ENCODE measurements at regions not wholly inside any gene's neighbourhood (a gene's known extent, or its start where the extent isn't known, plus 50 kb on each side); places are given as distances from the start of the nearest gene placed in this dataset.
"Not testable (repeated sequence)": the region's sequence is repeated elsewhere in the genome, so short reads cannot be mapped to it uniquely, and the experiment has no call there.

DNA sequence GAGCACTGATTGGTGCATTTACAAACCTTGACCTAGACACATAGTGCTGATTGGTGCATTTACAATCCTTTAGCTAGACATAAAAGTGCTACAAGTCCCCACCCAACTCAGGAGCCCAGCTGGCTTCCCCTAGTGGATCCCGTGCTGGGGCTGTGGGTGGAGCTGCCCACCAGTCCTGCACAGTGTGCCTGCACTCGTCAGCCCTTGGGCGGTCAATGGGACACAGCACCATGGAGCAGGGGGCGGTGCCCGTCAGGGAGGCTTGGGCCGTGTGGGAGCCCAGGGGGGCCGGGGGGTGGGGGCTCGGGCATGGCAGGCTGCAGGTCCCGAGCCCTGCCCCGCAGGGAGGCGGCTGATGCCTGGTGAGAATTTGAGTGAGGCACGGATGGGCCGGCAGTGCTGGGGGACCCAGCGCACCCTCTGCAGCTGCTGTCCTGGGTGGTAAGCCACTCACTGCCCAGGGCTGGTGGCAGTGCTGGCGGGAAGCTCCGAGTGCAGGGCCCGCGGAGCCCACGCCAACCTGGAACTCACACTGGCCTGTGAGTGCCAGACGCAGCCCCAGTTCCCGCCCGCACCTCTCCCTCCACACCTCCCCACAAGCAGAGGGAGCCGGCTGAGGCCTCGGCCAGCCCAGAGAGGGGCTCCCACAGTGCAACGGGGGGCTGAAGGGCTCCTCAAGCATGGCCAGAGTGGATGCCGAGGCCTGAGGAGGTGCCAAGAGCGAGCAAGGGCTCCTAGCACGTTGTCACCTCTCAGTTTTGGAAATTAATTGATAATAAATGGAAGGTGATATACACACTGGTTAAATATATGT is 207.7 kb downstream of the RAP2B start:
- DNase-seq (ENCODE audit: low read depth in 2 of 2, low spot score in 1 of 2) = no peak

DNA sequence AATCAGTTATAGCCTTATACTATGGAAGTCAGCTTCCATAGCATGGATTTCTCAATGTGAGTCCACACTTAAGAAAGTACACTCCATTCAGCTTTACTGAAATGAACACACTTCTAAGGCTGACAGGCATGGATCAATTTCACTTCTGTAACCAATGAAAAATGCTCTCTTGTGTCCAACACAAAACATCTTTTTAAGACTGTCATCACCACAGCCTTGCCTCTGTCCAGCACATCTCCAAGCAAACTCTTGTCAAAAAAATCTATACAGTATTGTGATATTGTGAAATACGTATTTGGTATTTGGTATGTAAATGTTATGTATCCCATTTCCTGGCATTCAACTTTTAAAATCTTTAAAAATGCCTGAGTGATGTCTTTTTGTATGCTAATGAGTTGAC is 208.7 kb downstream of the RAP2B start:
- DNase-seq (ENCODE audit: low read depth in 2 of 2, low spot score in 1 of 2) = no peak

DNA sequence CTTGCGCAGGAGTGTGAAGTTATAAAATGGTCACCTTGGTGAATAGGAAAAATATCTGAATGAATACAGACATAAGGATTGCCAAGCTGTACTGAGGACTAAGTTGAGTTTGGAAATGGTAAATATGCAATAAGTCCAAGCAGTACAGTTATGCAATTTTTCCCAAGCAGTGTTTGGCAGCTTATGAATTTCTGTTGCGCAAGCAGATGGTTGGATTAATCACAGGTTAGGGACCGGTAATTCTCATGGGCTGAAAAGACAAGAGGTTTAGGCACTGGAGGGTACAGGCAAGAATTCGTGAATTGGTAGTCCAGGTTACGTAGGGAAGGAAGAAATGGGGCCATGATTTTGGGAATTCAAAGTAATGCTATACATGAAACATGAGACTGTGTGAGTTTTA is 210.3 kb downstream of the RAP2B start:
- DNase-seq (ENCODE audit: low read depth in 2 of 2, low spot score in 1 of 2) = no peak

DNA sequence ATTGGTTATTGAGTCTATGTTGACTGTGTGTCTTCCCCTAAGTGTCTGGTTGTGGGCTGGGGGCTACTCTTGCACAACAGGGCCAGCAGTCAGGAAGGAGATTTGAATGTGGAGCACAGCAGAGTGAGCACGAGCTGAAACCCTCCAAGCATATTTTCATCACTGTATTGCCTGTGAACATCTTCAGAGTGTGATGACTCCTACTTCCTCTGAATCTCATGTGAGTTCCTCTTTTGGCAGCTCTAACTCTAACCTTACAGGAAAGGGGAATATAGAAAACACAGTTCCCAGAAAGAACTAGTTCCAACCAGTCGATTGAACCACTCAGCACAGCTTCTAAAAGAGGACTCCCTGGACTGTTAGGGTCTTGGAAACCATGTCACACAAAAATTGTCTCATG is 211.6 kb downstream of the RAP2B start:
- no peak for DNase-seq (ENCODE audit: low read depth in 2 of 2, low spot score in 1 of 2)

DNA sequence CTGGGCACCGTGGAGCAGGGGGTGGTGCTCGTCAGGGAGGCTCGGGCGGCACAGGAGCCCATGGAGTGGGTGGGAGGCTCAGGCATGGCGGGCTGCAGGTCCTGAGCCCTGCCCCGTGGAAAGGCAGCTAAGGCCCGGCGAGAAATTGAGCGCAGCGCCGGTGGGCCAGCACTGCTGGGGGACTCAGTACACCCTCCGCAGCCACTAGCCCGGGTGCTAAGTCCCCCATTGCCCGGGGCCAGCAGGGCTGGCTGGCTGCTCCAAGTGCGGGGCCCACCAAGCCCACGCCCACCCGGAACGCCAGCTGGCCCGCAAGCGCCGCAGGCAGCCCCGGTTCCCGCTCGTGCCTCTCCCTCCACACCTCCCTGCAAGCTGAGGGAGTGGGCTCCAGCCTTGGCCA is 216.3 kb downstream of the RAP2B start:
- DNase-seq (ENCODE audit: low read depth in 2 of 2, low spot score in 1 of 2) = not testable (repeated sequence)

DNA sequence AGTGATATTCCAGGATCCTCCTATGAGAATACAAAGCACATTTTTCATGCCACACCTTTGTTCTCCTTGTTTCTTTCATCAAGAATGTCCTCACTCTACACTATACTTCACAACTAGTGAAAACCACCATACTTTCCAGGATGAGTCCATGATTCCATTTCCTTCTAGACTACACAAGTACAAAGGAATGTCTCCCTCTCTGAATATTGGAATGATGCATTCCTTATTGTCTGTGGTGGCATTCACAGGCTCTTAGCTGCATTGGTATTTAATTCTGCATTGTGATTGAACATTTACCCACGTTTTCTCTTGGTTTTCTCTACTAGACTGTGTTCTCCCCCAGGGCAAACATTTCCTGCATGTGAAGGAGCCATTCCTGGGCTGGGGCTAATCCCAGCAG is 217.5 kb downstream of the RAP2B start:
- DNase-seq (ENCODE audit: low read depth in 2 of 2, low spot score in 1 of 2) = no peak

DNA sequence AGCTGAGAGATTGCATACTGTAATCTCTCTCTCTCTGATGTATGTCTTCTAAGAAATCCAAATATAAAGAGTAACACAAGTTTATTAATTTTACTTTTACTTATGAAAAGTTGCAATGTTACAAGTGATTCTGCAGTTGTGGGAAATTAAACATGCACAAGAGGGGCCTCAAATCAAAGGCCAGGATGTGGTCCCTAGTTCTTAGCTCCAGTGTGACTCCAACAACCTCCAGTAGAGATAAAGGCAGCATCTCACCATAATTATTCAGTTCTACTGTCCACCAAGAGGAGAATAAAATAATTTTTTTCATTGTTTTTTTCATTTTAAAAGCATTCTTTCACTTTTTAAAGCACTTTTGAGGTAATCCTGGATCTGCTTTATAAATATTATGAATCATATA is 223.3 kb downstream of the RAP2B start:
- no peak for DNase-seq (ENCODE audit: low read depth in 2 of 2, low spot score in 1 of 2)

DNA sequence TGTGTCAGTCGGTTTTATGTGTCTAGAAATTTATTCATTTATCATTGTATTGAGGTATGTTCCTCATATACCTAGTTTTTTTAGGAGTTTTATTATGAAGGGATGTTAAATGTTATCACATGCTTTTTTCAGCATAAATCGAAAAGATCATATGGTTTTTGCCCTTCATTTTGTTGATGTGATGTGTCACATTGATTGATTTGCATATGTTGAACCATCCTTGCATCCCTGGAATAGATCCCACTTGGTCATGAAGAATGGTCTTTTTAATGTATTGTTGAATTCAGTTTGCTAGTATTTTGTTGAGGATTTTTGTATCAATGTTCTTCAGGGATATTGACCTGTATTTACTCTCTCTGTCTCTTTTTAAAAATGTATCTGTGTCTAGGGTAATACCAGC is 230.3 kb downstream of the RAP2B start:
- DNase-seq (ENCODE audit: low read depth in 2 of 2, low spot score in 1 of 2) = no peak

DNA sequence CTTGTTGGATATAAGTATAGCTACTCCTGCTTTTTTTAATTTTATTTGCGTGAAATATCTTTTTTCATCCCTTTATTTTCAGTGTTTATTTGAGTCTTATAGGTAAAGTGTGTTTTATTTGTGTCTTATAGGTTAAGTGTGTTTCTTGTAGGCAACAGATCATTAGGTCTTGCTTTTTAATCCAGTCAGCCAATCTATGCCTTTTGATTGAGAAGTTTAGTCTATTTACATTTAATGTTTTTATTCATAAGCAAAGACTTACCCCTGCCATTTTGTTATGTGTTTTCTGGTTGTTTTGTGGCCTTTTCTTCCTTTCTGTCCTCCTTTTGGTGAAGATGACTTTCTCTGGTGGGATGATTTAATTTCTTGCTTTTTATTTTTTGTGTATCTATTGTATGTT is 232.0 kb downstream of the RAP2B start:
- no peak for DNase-seq (ENCODE audit: low read depth in 2 of 2, low spot score in 1 of 2)

DNA sequence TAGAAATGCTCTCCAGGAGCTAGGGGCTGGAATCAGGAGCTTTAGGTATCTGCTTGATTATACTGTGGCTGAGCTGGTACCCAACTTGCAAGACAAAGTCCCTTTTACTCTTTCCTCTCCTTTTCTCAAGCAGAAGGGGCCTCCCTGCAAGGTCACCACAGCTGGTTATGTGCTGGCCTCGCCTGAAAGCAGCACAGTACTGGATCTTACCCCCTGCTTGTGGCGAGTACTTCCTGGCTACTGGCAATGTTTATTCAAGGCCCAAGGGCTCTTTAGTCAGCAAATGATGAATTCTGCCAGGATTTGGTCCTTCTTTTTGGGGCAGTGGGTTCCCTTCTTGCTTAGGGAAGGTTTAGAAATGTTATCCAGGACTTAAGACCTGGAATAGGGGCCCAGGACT is 234.6 kb downstream of the RAP2B start:
- no peak for DNase-seq (ENCODE audit: low read depth in 2 of 2, low spot score in 1 of 2)

DNA sequence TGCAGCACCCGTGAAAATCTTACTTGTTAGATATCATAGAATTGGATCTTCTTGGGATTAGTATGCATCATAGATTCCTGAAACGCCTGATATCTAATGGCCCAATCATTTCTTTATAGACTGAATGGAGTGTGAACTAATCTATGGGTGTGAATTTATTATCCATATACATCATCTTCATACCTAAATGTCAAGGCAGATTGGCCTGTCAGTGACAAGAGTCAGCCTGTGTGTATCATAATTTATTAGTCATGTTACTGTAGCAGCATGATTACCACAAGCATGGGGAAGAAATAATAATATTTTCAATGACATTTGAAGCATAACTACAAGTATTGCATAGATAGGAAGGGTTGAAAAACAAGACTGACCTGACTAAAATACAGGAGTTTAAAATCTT is 235.8 kb downstream of the RAP2B start:
- DNase-seq (ENCODE audit: low read depth in 2 of 2, low spot score in 1 of 2) = no peak

DNA sequence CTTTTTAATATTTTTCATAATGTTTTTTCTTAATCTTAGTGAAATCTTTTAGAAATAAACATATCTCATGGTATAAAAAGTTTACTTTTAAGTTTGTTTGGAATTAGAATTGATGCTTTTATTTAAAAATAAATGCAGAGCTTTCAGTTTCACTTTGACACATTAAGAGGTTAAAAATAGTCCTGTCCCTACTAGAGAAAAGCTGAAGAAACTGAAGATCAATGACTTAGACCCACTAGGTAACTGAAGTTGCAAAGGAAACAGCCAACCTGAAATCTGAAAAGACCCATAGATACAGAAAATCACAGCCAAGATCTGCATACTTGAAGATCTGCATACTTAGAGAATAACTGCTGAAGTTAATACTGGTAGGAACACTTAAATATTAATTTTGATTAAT is 237.6 kb downstream of the RAP2B start:
- no peak for DNase-seq (ENCODE audit: low read depth in 2 of 2, low spot score in 1 of 2)

DNA sequence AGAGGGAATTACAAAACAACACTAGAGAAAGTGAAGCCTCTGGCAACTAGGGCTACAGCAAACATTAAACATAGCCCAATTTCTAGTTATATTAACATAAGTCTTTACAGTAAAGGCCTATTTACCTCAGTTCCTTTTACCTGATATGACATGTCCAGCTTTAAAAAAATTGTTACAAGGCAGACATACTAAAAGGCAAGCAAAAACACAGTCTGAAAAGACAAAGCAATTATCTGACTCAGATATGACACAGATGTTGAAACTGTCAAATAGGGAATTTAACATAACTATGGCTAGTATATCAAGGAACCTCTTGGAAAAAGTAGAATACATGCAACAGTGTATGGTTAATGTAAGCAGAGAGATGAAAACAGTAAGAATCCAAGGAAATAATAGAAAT is 238.6 kb downstream of the RAP2B start:
- DNase-seq (ENCODE audit: low read depth in 2 of 2, low spot score in 1 of 2) = no peak

DNA sequence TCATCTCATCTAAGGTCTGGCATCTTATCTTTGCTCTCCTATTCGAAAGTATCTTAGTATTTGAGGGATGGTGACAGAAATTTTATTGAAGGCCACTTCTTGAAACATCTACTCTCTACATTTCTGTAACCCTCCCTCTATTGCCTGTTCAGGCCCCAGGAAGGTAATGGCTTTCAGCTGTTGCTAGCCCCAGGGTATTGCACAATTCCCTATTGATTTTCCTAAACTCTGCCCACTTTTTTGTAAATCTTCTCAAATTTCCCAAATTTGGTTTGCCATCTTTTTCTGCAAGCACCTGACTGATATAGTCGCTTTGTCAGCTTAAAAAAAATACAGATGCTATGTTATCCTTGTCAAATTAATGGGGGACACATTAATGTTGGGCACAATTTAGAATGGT is 242.1 kb downstream of the RAP2B start:
- no peak for DNase-seq (ENCODE audit: low read depth in 2 of 2, low spot score in 1 of 2)

DNA sequence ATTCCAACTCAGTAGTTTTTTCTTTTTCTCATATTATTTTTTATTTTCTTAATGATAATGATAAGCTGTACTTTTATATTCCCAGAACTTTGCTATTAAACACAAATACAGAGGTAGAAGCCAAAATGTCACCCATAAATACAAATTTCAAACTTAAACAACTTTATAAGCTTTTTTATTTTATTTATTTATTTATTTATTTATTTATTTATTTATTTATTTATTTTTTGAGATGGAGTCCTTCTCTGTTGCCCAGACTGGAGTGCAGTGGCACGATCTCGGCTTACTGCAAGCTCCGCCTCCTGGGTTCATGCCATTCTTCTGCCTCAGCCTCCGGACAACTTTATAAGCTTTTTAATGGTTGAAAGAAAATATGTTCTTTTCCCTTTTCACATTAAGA is 243.3 kb downstream of the RAP2B start:
- not testable (repeated sequence) for DNase-seq (ENCODE audit: low read depth in 2 of 2, low spot score in 1 of 2)

DNA sequence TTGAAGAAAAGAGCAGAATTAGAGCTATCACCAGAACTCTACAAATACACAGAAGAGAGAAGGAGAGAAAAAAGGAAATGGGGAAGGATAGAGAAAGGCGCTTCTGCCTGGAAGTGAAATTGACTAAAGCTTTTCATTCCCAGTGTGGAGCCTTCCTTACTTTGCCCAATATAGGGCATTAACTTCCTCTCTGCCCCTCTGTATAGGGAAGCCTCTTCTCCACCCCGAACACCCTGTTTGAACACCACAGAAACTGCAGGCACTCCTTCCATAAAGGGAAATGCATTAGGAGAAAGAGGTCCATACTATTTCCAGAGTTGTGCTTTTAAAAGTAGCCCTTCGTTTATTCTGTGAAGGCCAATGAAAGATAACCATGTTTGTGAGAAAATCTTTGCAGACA is 248.5 kb downstream of the RAP2B start:
- no peak for DNase-seq (ENCODE audit: low read depth in 2 of 2, low spot score in 1 of 2)

DNA sequence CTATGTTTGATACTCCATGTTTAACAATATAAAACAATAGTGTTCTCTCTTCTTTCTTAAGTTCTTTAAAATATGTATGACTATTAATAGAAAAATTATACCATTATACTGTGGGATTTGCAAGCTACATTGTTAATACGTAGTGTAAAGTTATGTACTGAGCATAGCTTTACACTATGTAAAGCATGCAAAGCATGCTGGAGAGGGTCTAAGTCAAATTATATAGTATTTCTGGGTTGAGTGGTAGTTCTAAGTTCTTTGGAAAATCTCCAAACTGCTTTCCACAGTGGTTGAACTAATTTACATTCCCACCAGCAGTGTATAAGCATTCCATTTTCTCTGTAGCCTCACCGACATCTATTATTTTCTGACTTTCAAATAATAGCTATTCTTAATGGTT is 253.0 kb downstream of the RAP2B start:
- DNase-seq (ENCODE audit: low read depth in 2 of 2, low spot score in 1 of 2) = no peak

DNA sequence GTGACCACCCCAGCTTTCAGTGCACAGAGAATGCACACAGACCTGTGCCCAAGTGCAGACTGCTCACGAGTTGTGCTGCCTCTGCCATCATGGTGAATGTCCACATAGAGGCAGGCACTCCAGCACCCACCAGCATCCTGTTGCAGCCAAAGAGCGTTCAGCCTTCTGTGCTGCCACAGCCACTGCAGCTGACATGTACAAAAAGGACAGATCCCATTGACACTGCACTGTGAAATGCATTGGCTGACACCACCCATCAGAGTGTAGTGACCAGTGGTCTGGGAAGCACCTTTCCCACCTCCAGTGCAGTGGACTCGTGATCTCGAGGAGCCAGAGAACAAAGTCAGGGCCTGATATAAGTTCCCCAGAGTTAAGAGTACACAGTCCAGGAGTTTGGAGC is 260.3 kb downstream of the RAP2B start:
- no peak for DNase-seq (ENCODE audit: low read depth in 2 of 2, low spot score in 1 of 2)

DNA sequence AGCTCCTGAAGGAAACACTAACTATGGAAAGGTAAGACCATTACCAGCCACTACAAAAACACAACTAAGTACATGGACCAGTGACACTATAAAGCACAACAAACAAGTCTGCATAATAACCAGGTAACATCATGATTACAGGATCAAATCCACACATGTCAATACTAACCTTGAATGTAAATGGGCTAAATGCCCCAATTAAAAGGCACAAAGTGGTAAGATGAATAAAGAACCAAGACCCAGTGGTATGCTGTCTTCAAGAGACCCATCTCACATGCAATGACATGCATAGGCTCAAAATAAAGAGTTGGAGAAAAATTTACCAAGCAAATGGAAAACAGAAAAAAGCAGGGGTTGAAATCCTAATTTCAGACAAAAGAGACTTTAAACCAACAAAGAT is 261.8 kb downstream of the RAP2B start:
- not testable (repeated sequence) for DNase-seq (ENCODE audit: low read depth in 2 of 2, low spot score in 1 of 2)

DNA sequence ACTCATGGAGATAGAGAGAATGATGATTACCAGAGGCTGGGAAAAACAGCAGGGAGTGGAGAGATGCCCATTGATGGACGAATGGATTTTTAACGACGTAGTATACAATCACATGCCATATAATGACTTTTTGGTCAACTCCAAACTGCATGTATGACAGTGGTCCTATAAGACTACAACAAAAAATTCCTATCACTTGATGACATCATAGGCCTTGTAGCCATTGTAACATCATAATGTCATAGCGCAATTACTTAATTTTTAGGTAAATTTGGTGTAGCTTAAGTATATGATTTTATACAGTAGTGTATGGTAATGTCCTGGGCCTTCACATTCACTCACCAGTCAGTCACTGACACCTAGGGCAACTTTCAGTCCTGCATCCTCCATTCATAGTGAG is 264.3 kb downstream of the RAP2B start:
- no peak for DNase-seq (ENCODE audit: low read depth in 2 of 2, low spot score in 1 of 2)

DNA sequence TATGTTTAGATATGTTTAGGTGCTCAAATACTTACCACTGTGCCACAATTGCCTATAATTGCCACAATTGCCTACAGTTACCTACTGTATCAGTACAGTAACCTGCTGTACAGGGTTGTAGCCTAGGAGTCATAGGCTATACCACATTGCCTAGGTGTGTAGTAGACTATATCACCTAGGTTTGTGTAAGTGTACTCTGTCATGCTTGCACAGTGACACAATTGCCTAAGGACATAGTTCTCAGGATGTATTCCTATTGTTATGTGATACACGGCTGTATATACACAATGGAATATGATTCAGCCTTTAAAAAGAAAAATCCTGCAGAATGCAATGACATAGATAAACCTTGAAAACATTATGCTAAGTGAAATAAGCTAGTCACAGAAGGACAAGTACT is 264.8 kb downstream of the RAP2B start:
- DNase-seq (ENCODE audit: low read depth in 2 of 2, low spot score in 1 of 2) = no peak

DNA sequence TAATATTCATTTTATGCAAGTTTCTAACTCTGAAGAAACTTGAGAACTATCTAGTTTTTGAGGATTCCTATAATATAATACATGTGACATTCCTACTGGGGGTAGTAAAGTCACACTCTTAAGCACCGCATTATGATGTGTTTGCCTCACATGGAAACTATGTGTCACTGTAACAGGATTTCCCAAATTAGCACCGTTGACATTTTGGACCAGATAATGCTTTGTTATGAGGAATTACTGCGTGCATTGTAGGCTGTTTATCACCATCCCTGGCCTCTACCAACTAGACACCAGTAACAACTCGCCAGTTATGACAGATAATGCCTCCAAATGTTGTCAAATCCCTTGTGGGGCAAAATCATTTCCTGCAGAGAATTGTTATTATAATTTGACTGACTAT is 267.8 kb downstream of the RAP2B start:
- no peak for DNase-seq (ENCODE audit: low read depth in 2 of 2, low spot score in 1 of 2)

DNA sequence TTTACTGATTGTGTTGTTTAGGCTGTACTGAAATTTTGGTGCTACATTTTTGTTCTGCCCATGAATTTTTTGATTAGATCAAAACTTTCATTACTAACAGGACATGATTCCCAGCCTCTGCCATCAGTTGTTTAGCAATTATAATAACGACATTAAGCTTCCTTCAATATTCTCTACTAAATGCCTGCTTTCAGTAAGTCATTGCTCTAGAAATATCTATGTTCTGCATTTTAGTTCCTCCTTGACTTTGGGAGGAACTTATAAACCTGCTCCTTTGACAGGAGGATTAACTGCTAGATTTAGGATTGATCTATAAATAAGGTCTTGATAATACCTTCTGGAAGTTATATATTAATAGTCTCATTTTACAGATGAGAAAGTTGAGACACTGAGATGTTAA is 269.1 kb downstream of the RAP2B start:
- no peak for DNase-seq (ENCODE audit: low read depth in 2 of 2, low spot score in 1 of 2)

DNA sequence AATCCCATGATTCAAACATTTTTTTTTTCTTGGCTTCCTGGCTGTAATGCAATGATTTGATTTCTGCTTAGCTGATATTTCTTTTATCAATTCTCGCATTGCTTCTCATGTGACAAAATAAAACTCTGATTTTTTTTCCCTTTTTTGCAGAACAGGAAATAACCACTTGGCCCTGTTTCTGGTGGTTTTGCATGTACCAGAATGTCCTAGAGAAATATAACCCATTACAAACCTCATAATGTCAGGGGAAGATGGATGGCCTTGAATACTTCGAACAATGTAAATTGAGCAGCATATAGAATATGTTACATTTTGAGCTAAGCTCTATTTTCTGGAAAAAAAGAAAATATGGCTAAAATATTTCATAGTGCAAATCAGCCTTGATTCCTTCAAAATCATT is 275.6 kb downstream of the RAP2B start:
- DNase-seq (ENCODE audit: low read depth in 2 of 2, low spot score in 1 of 2) = no peak

Measured in stimulated activated CD8-positive, alpha-beta memory T cell treated with anti-CD3 and anti-CD28 coated beads, Interleukin-4, amount 100 ng/mL, for 1 hour (primary cell).